WTC11 (cell line): ENCODE measurements at regions not wholly inside any gene's neighbourhood (a gene's known extent, or its start where the extent isn't known, plus 50 kb on each side); places are given as distances from the start of the nearest gene placed in this dataset.

ENCODE experiments used
- CTCF ChIP-seq: fragments of 200-600 bp; IDR thresholded peaks from 2 replicates; pipeline ENCODE4 v1.8.0; 2022; ENCODE audit warnings: antibody characterized with exemption
- MAX ChIP-seq: sonication (generic); formaldehyde crosslinking; IDR thresholded peaks from 2 replicates; pipeline ENCODE4 v1.8.0; 2022; ENCODE audit warnings: mild to moderate bottlenecking, missing genetic modification reagents
- TF ChIP-seq, protein P1 (sequence below): sonication (generic); formaldehyde crosslinking; IDR thresholded peaks from 2 replicates; pipeline ENCODE4 v1.8.1; 2023; ENCODE audit warnings: mild to moderate bottlenecking, missing genetic modification reagents, moderate library complexity

DNA sequence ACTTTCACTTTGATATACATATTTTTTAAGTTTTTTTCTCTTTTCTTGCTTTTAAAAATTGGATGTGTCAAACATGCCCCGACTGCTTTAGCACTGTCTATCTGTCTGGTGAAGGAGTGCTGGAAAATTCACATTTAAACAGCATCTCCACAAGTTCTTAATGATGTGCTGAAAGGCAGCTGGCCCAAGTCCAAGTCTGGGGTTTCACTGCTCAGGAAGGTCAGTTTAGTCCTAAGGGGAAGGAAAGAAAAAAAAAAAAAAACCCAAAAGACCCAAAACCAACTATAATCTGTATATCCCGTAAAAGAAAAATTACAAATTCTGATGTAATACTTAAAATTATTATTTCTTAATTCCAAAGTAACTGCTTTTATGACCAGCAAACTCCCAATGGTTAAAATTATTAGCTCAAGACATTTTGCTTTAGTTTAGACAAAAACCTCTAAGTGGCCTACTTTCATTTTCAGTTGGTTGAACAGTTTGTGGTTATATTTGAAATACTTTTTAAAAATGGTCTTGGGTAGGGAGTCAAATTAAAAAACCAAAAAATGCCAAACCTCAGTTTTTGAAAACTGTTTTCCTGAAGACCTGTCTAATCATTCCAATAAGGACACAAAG is 79.5 kb upstream of the PREP start:
- TF ChIP-seq CTCF (no peak), MAX (no peak)
- TF ChIP-seq, protein P1, sequence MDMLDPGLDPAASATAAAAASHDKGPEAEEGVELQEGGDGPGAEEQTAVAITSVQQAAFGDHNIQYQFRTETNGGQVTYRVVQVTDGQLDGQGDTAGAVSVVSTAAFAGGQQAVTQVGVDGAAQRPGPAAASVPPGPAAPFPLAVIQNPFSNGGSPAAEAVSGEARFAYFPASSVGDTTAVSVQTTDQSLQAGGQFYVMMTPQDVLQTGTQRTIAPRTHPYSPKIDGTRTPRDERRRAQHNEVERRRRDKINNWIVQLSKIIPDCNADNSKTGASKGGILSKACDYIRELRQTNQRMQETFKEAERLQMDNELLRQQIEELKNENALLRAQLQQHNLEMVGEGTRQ: no peak
